ENCODE measurements at regions not wholly inside any gene's neighbourhood (a gene's known extent, or its start where the extent isn't known, plus 50 kb on each side); places are given as distances from the start of the nearest gene placed in this dataset.

DNA sequence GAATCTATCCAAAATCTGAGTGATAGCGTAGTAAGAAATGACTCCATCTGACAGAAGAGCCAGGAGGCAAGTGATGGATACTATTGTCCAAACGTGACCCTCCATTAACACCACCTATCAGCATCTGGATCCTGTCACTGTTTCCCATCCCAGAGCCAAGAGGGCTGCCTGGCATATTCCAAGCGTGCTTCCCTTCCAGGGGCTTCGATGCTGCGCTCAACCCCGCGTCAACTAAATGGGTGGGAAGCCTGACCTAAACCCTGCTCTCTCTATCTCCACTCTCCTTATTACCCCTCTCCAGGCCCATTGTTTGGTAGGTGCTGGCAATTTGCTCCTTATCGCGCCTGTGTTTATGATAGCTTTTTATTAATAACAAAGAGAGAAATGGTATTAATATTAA is 83.2 kb downstream of the NR2F2 start:
- H3K27me3 Mint-ChIP-seq (ENCODE audit: unreplicated experiment): peaks cover 90% of the 10 kb centered on the region
- H3K36me3 Mint-ChIP-seq (ENCODE audit: unreplicated experiment): peaks cover 2% of the 10 kb centered on the region
- peaks cover 29% of the 10 kb centered on the region for H3K4me1 Mint-ChIP-seq (ENCODE audit: unreplicated experiment)
- no peaks in the 10 kb centered on the region for H3K9me3 Mint-ChIP-seq (ENCODE audit: unreplicated experiment)
- H3K27ac Mint-ChIP-seq (ENCODE audit: unreplicated experiment): no peak overlapping the region
- DNase-seq (ENCODE audit: extremely low spot score, unreplicated experiment): no peak
- no peak overlapping the region for H3K4me3 Mint-ChIP-seq (ENCODE audit: unreplicated experiment)
- TF ChIP-seq CTCF (IDR thresholded peaks at IDR 0.05): no peak

DNA sequence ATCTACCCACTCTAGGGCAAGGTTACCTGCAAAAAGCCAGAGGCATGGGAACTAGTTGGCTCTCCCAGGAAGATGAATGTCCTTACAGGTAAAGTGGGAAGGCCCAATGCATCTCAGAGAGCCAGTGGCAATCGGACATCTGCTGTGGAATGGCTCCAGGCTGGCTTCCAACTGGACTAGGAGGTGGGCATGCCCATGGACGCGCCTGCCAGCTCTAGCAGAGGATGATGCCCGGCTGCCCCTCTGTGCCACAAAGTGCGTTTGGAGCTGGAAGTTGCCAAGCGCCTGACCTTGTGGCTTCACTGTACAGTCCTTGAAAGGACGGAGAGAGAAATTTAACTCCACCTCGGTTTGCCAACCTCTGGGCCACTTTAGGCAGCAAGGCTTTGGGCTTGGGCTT is 84.4 kb downstream of the NR2F2 start:
- no peak for TF ChIP-seq CTCF (IDR thresholded peaks at IDR 0.05)
- no peak for DNase-seq (ENCODE audit: extremely low spot score, unreplicated experiment)
- H3K27me3 Mint-ChIP-seq (ENCODE audit: unreplicated experiment): peaks cover 95% of the 10 kb centered on the region
- no peak overlapping the region for H3K27ac Mint-ChIP-seq (ENCODE audit: unreplicated experiment)
- no peaks in the 10 kb centered on the region for H3K9me3 Mint-ChIP-seq (ENCODE audit: unreplicated experiment)
- no peak overlapping the region for H3K4me3 Mint-ChIP-seq (ENCODE audit: unreplicated experiment)
- peaks cover 20% of the 10 kb centered on the region for H3K4me1 Mint-ChIP-seq (ENCODE audit: unreplicated experiment)
- no peaks in the 10 kb centered on the region for H3K36me3 Mint-ChIP-seq (ENCODE audit: unreplicated experiment)

GRCh38 chr15:96415513-96416217 is 85.2 kb downstream of the NR2F2 start:
- Mint-ChIP-seq H3K9me3 (ENCODE audit: unreplicated experiment) (no peaks in the 10 kb centered on the region), H3K4me3 (ENCODE audit: unreplicated experiment) (peak overlapping the region; percentile 43), H3K27ac (ENCODE audit: unreplicated experiment) (no peak overlapping the region), H3K4me1 (ENCODE audit: unreplicated experiment) (peaks cover 16% of the 10 kb centered on the region), H3K36me3 (ENCODE audit: unreplicated experiment) (no peaks in the 10 kb centered on the region), H3K27me3 (ENCODE audit: unreplicated experiment) (peaks cover 96% of the 10 kb centered on the region)
- TF ChIP-seq CTCF (IDR thresholded peaks at IDR 0.05): no peak
- no peak for DNase-seq (ENCODE audit: extremely low spot score, unreplicated experiment)

DNA sequence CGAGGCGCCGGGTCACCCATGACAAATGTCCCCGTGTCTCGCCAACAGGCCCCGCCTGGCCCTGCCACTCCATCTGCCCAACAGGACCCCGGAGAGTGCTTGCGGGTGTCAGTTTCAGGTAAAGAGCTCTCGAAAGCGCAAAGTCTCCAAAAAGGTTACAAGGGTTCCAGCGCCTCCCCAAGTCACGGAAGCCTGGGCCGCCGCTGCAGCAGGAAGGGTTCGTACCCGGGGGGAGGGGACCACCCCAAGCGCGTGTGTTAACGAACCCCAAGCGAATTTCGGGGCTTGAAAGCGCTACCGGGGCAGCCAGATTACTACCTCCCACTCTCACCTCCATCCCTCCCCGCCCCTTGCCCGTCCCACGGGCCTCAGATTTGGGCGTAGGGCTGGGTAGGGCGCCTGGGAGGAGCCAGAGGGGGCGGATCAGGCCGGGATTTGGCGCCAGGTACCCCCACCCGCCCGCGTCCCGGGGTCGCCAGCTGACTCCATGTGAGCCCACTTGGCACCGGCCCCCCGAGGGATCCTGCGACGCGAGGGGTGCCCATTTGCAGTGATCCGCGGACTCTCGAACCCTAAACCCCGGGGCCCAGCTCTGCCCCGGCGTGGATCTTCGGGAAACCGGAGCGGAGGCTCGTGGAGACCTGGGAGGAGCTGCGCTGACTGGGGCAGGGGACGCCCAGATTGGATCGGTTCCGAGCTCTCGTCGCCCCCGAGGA is 85.9 kb downstream of the NR2F2 start:
- Mint-ChIP-seq H3K4me3 (ENCODE audit: unreplicated experiment) (peak overlapping the region; percentile 61), H3K27me3 (ENCODE audit: unreplicated experiment) (peaks cover 96% of the 10 kb centered on the region), H3K27ac (ENCODE audit: unreplicated experiment) (no peak overlapping the region), H3K9me3 (ENCODE audit: unreplicated experiment) (no peaks in the 10 kb centered on the region), H3K4me1 (ENCODE audit: unreplicated experiment) (peaks cover 16% of the 10 kb centered on the region), H3K36me3 (ENCODE audit: unreplicated experiment) (no peaks in the 10 kb centered on the region)
- no peak for DNase-seq (ENCODE audit: extremely low spot score, unreplicated experiment)
- no peak for TF ChIP-seq CTCF (IDR thresholded peaks at IDR 0.05)

- Mint-ChIP-seq H3K27me3 (ENCODE audit: unreplicated experiment) (peaks cover 96% of the 10 kb centered on the region), H3K36me3 (ENCODE audit: unreplicated experiment) (peaks cover 3% of the 10 kb centered on the region), H3K4me1 (ENCODE audit: unreplicated experiment) (peaks cover 16% of the 10 kb centered on the region), H3K4me3 (ENCODE audit: unreplicated experiment) (peak overlapping the region; percentile 61), H3K9me3 (ENCODE audit: unreplicated experiment) (no peaks in the 10 kb centered on the region), H3K27ac (ENCODE audit: unreplicated experiment) (no peak overlapping the region)
- TF ChIP-seq CTCF (IDR thresholded peaks at IDR 0.05): no peak
- DNase-seq (ENCODE audit: extremely low spot score, unreplicated experiment): no peak
Observed at GRCh38 chr15:96416934-96417759, 86.6 kb downstream of the NR2F2 start.

Measured in osteocyte (in vitro differentiated cells).